GM19043 (cell line): ENCODE measurements at regions not wholly inside any gene's neighbourhood (a gene's known extent, or its start where the extent isn't known, plus 50 kb on each side); places are given as distances from the start of the nearest gene placed in this dataset.
"Not testable (repeated sequence)": the region's sequence is repeated elsewhere in the genome, so short reads cannot be mapped to it uniquely, and the experiment has no call there.

ENCODE experiments used
- ATAC-seq: cut with Tn5 transposase; IDR thresholded peaks from one replicate; pipeline ENCODE4 v1.9.1; 2021; ENCODE audit warnings: low read depth; ENCODE audit not compliant: unreplicated experiment

GRCh38 chrX:76987381-76987780 lies 459.8 kb upstream of the FGF16 start:
- no peak for ATAC-seq

GRCh38 chrX:76996641-76997040 lies 450.5 kb upstream of the FGF16 start:
- no peak for ATAC-seq

GRCh38 chrX:77003530-77003929 lies 443.7 kb upstream of the FGF16 start:
- ATAC-seq: no peak

GRCh38 chrX:77003956-77004355 lies 443.2 kb upstream of the FGF16 start:
- no peak for ATAC-seq

GRCh38 chrX:77009691-77010090 lies 437.5 kb upstream of the FGF16 start:
- ATAC-seq: no peak

- no peak for ATAC-seq
These were observed 432.5 kb upstream of the FGF16 start for GRCh38 chrX:77014377-77015372.

GRCh38 chrX:77017093-77017492 lies 430.1 kb upstream of the FGF16 start:
- ATAC-seq: no peak

- not testable (repeated sequence) for ATAC-seq
These were observed 400.9 kb upstream of the FGF16 start for GRCh38 chrX:77046180-77046810.

- ATAC-seq: no peak
These were observed 386.6 kb upstream of the FGF16 start for GRCh38 chrX:77060572-77060971.

GRCh38 chrX:77061022-77061421 lies 386.2 kb upstream of the FGF16 start:
- no peak for ATAC-seq

GRCh38 chrX:77061545-77061944 lies 385.6 kb upstream of the FGF16 start:
- no peak for ATAC-seq

GRCh38 chrX:77065896-77066295 lies 381.3 kb upstream of the FGF16 start:
- ATAC-seq: no peak

GRCh38 chrX:77070202-77070918 lies 376.8 kb upstream of the FGF16 start:
- ATAC-seq: no peak

- ATAC-seq: no peak
These were observed 370.3 kb upstream of the FGF16 start for GRCh38 chrX:77076896-77077295.

- ATAC-seq: not testable (repeated sequence)
These were observed 366.0 kb upstream of the FGF16 start for GRCh38 chrX:77081237-77081636.

GRCh38 chrX:77085372-77085771 lies 361.8 kb upstream of the FGF16 start:
- ATAC-seq: no peak

- no peak for ATAC-seq
These were observed 359.5 kb upstream of the FGF16 start for GRCh38 chrX:77087529-77088169.

- no peak for ATAC-seq
These were observed 359.0 kb upstream of the FGF16 start for GRCh38 chrX:77088233-77088632.

- ATAC-seq: no peak
These were observed 332.7 kb upstream of the FGF16 start for GRCh38 chrX:77114501-77114900.

GRCh38 chrX:77118686-77119085 lies 328.5 kb upstream of the FGF16 start:
- ATAC-seq: no peak

- ATAC-seq: no peak
These were observed 327.5 kb upstream of the FGF16 start for GRCh38 chrX:77119706-77120105.
